Neural progenitor cell (in vitro differentiated cells): ENCODE measurements at regions not wholly inside any gene's neighbourhood (a gene's known extent, or its start where the extent isn't known, plus 50 kb on each side); places are given as distances from the start of the nearest gene placed in this dataset.

Experiments used
- EZH2phosphoT487 ChIP-seq: fragments of 200-600 bp; sonication (generic); IDR thresholded peaks from 2 replicates; pipeline ENCODE4 v1.6.1; 2017; ENCODE audit warnings: antibody characterized with exemption
- TF ChIP-seq, protein P1 (sequence below): fragments of 200-600 bp; sonication (generic); IDR thresholded peaks from 2 replicates; pipeline ENCODE4 v1.5.1; 2017; ENCODE audit warnings: antibody characterized with exemption, mild to moderate bottlenecking

- TF ChIP-seq, protein P1, sequence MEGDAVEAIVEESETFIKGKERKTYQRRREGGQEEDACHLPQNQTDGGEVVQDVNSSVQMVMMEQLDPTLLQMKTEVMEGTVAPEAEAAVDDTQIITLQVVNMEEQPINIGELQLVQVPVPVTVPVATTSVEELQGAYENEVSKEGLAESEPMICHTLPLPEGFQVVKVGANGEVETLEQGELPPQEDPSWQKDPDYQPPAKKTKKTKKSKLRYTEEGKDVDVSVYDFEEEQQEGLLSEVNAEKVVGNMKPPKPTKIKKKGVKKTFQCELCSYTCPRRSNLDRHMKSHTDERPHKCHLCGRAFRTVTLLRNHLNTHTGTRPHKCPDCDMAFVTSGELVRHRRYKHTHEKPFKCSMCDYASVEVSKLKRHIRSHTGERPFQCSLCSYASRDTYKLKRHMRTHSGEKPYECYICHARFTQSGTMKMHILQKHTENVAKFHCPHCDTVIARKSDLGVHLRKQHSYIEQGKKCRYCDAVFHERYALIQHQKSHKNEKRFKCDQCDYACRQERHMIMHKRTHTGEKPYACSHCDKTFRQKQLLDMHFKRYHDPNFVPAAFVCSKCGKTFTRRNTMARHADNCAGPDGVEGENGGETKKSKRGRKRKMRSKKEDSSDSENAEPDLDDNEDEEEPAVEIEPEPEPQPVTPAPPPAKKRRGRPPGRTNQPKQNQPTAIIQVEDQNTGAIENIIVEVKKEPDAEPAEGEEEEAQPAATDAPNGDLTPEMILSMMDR = no peak
- TF ChIP-seq EZH2phosphoT487 = no peak
Observed at GRCh38 chr14:71527838-71528237, 404.4 kb upstream of the RGS6 start.
